ENCODE measurements at regions not wholly inside any gene's neighbourhood (a gene's known extent, or its start where the extent isn't known, plus 50 kb on each side); places are given as distances from the start of the nearest gene placed in this dataset.

DNA sequence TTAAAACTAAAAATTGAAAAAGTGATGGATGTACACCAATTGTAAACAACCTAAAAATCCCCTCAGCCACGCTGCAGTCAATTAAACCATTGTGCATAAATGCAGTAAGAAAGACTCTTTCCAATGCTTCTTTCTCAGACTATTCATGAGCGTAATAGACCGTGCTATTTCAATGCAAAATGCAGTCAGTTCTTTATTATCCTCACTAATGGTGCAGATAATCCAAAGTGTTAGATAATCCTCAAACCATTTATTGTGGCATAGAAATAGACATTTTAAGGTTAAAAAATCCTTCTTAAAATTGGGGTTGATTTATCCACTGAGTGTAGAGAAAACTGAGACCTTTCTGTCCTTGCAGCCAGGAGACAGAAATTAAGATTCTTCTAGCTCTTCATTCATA is 1862.8 kb downstream of the EFNA5 start:
- Mint-ChIP-seq H3K4me3 (ENCODE audit: unreplicated experiment) (no peak overlapping the region), H3K27me3 (ENCODE audit: unreplicated experiment) (no peaks in the 10 kb centered on the region), H3K27ac (ENCODE audit: unreplicated experiment) (no peak overlapping the region), H3K9me3 (ENCODE audit: unreplicated experiment) (peaks cover 8% of the 10 kb centered on the region), H3K4me1 (ENCODE audit: unreplicated experiment) (no peaks in the 10 kb centered on the region), H3K36me3 (ENCODE audit: low read depth, unreplicated experiment) (peaks cover 5% of the 10 kb centered on the region)
- no peak for DNase-seq (ENCODE audit: low spot score)
- TF ChIP-seq, protein P1, sequence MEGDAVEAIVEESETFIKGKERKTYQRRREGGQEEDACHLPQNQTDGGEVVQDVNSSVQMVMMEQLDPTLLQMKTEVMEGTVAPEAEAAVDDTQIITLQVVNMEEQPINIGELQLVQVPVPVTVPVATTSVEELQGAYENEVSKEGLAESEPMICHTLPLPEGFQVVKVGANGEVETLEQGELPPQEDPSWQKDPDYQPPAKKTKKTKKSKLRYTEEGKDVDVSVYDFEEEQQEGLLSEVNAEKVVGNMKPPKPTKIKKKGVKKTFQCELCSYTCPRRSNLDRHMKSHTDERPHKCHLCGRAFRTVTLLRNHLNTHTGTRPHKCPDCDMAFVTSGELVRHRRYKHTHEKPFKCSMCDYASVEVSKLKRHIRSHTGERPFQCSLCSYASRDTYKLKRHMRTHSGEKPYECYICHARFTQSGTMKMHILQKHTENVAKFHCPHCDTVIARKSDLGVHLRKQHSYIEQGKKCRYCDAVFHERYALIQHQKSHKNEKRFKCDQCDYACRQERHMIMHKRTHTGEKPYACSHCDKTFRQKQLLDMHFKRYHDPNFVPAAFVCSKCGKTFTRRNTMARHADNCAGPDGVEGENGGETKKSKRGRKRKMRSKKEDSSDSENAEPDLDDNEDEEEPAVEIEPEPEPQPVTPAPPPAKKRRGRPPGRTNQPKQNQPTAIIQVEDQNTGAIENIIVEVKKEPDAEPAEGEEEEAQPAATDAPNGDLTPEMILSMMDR (IDR thresholded peaks at IDR 0.05; ENCODE audit: unreplicated experiment): no peak

DNA sequence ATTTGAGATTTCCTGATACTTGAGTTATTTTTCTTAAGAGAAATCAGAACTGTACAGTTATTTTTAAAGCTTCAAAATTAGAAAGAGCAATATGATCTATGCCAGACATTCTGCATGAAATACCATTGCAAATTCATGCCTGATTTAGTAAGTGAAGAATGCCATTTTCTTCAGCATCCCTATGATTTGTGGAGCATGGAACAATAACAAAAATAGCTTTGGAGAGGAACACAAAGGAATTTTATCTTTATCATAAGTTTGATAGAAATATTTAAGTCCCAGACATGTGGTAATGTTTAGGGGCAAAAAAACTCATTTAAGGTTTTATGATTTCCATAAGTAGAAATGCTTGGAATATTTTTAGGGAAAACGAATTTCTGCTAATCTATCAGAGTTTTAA is 1863.4 kb downstream of the EFNA5 start:
- Mint-ChIP-seq H3K36me3 (ENCODE audit: low read depth, unreplicated experiment) (peaks cover 5% of the 10 kb centered on the region), H3K4me3 (ENCODE audit: unreplicated experiment) (no peak overlapping the region), H3K27ac (ENCODE audit: unreplicated experiment) (no peak overlapping the region), H3K9me3 (ENCODE audit: unreplicated experiment) (peaks cover 11% of the 10 kb centered on the region), H3K27me3 (ENCODE audit: unreplicated experiment) (no peaks in the 10 kb centered on the region), H3K4me1 (ENCODE audit: unreplicated experiment) (no peaks in the 10 kb centered on the region)
- no peak for DNase-seq (ENCODE audit: low spot score)
- TF ChIP-seq, protein P1 (IDR thresholded peaks at IDR 0.05; ENCODE audit: unreplicated experiment): no peak

DNA sequence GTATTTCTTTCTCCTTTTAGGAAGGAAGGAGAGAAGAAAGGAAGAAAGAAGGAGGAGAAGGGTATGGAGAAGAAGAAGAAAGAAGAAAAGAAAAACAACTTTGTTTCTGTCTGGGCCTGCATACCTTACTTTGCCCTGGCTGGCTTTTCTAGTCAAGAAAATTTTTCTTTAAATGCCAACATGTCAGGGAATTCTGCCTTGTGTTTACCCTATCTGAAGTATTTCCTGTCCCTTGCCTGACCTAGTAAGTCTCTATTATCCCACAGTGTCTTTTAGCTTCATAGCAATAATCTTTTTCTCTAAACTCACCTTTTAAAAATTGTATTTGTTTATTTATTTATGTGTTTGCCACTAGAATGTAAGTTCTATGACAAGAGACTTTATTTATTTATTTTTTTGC is 1864.1 kb downstream of the EFNA5 start:
- Mint-ChIP-seq H3K4me3 (ENCODE audit: unreplicated experiment) (no peak overlapping the region), H3K4me1 (ENCODE audit: unreplicated experiment) (no peaks in the 10 kb centered on the region), H3K9me3 (ENCODE audit: unreplicated experiment) (peaks cover 11% of the 10 kb centered on the region), H3K27me3 (ENCODE audit: unreplicated experiment) (no peaks in the 10 kb centered on the region), H3K36me3 (ENCODE audit: low read depth, unreplicated experiment) (peaks cover 5% of the 10 kb centered on the region), H3K27ac (ENCODE audit: unreplicated experiment) (no peak overlapping the region)
- DNase-seq (ENCODE audit: low spot score): no peak
- TF ChIP-seq, protein P1 (IDR thresholded peaks at IDR 0.05; ENCODE audit: unreplicated experiment): no peak

DNA sequence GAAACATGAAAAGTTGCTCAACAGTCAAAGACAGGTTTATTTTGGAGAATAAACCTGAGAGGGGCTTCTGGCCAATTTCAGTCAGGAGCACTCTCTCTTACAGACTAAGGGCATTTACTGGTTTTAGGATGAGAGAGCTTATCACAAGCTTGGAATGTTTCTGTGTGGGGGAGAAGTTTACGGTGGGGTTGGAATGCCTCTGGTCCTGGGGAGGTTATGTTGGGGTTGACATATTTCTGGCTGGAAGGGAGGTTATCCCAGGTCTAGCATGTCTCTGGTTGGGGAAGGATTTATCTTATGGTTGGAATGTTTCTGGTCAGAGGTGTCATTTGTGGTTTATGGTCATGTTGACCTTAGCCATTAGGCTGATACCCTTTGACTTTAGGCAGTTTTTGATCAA is 1867.3 kb downstream of the EFNA5 start:
- peaks cover 5% of the 10 kb centered on the region for H3K36me3 Mint-ChIP-seq (ENCODE audit: low read depth, unreplicated experiment)
- H3K27me3 Mint-ChIP-seq (ENCODE audit: unreplicated experiment): no peaks in the 10 kb centered on the region
- peaks cover 11% of the 10 kb centered on the region for H3K9me3 Mint-ChIP-seq (ENCODE audit: unreplicated experiment)
- no peak overlapping the region for H3K27ac Mint-ChIP-seq (ENCODE audit: unreplicated experiment)
- H3K4me3 Mint-ChIP-seq (ENCODE audit: unreplicated experiment): peak overlapping the region; percentile 8
- TF ChIP-seq, protein P1 (IDR thresholded peaks at IDR 0.05; ENCODE audit: unreplicated experiment): no peak
- DNase-seq (ENCODE audit: low spot score): no peak
- no peaks in the 10 kb centered on the region for H3K4me1 Mint-ChIP-seq (ENCODE audit: unreplicated experiment)

DNA sequence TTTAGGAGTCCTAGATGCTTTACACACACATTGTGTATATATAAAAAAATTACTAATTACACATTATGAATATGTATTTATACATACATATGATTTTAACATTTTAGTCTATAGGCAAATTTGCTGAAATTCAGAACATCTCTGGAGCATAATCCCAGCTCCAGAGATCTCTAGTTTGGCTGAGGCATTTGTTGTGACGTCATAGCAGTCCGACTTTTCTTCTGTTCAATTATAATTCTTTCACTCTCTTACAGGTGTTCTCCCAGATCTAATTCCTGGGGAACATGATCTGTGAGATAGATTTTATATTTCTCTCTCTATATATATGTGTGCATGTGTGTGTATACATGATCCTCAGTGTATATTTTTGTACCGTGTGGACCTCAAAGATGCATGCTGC is 1876.2 kb downstream of the EFNA5 start:
- H3K36me3 Mint-ChIP-seq (ENCODE audit: low read depth, unreplicated experiment): no peaks in the 10 kb centered on the region
- no peak overlapping the region for H3K27ac Mint-ChIP-seq (ENCODE audit: unreplicated experiment)
- TF ChIP-seq, protein P1 (IDR thresholded peaks at IDR 0.05; ENCODE audit: unreplicated experiment): no peak
- no peak overlapping the region for H3K4me3 Mint-ChIP-seq (ENCODE audit: unreplicated experiment)
- H3K4me1 Mint-ChIP-seq (ENCODE audit: unreplicated experiment): no peaks in the 10 kb centered on the region
- DNase-seq (ENCODE audit: low spot score): no peak
- H3K27me3 Mint-ChIP-seq (ENCODE audit: unreplicated experiment): no peaks in the 10 kb centered on the region
- no peaks in the 10 kb centered on the region for H3K9me3 Mint-ChIP-seq (ENCODE audit: unreplicated experiment)

Measured in endothelial cell (in vitro differentiated cells).